UCSD-AML1 (cell line): ENCODE measurements at regions not wholly inside any gene's neighbourhood (a gene's known extent, or its start where the extent isn't known, plus 50 kb on each side); places are given as distances from the start of the nearest gene placed in this dataset.
"Not testable (repeated sequence)": the region's sequence is repeated elsewhere in the genome, so short reads cannot be mapped to it uniquely, and the experiment has no call there.

Source experiments
- DNase-seq: peaks from one replicate; lab custom pipeline; 2025; ENCODE audit not compliant: unreplicated experiment; lab: John Stamatoyannopoulos, UW

- no peak for DNase-seq
Observed at GRCh38 chr7:69187824-69188333, 410.4 kb upstream of the AUTS2 start.

GRCh38 chr7:69189406-69189805, 408.9 kb upstream of the AUTS2 start:
- DNase-seq, result no peak

GRCh38 chr7:69190025-69190424, 408.2 kb upstream of the AUTS2 start:
- DNase-seq, result no peak

GRCh38 chr7:69190763-69191162, 407.5 kb upstream of the AUTS2 start:
- no peak for DNase-seq

- no peak for DNase-seq
Observed at GRCh38 chr7:69192134-69192533, 406.1 kb upstream of the AUTS2 start.

GRCh38 chr7:69193061-69193460, 405.2 kb upstream of the AUTS2 start:
- DNase-seq, result no peak

GRCh38 chr7:69196593-69196992, 401.7 kb upstream of the AUTS2 start:
- no peak for DNase-seq

- DNase-seq, result no peak
Observed at GRCh38 chr7:69198250-69198649, 400.0 kb upstream of the AUTS2 start.

GRCh38 chr7:69199041-69199440, 399.2 kb upstream of the AUTS2 start:
- no peak for DNase-seq

GRCh38 chr7:69199661-69200060, 398.6 kb upstream of the AUTS2 start:
- DNase-seq, result no peak

GRCh38 chr7:69203871-69204270, 394.4 kb upstream of the AUTS2 start:
- DNase-seq, result no peak

GRCh38 chr7:69204943-69205342, 393.3 kb upstream of the AUTS2 start:
- no peak for DNase-seq

- no peak for DNase-seq
Observed at GRCh38 chr7:69205581-69205980, 392.7 kb upstream of the AUTS2 start.

GRCh38 chr7:69208276-69208675, 390.0 kb upstream of the AUTS2 start:
- DNase-seq, result no peak

- DNase-seq, result no peak
Observed at GRCh38 chr7:69208848-69209247, 389.4 kb upstream of the AUTS2 start.

GRCh38 chr7:69211336-69211735, 386.9 kb upstream of the AUTS2 start:
- no peak for DNase-seq

GRCh38 chr7:69211739-69212138, 386.5 kb upstream of the AUTS2 start:
- no peak for DNase-seq

GRCh38 chr7:69213878-69214277, 384.4 kb upstream of the AUTS2 start:
- DNase-seq, result no peak

GRCh38 chr7:69215516-69215915, 382.8 kb upstream of the AUTS2 start:
- DNase-seq, result not testable (repeated sequence)

- DNase-seq, result no peak
Observed at GRCh38 chr7:69217516-69218350, 380.5 kb upstream of the AUTS2 start.

GRCh38 chr7:69218576-69218975, 379.7 kb upstream of the AUTS2 start:
- no peak for DNase-seq

GRCh38 chr7:69219381-69219780, 378.9 kb upstream of the AUTS2 start:
- no peak for DNase-seq
